ENCODE measurements at regions not wholly inside any gene's neighbourhood (a gene's known extent, or its start where the extent isn't known, plus 50 kb on each side); places are given as distances from the start of the nearest gene placed in this dataset.
"Not testable (repeated sequence)": the region's sequence is repeated elsewhere in the genome, so short reads cannot be mapped to it uniquely, and the experiment has no call there.

- no peak for DNase-seq
Observed at GRCh38 chr18:43341014-43341413, 63.7 kb upstream of the SYT4 start.

- no peak for DNase-seq
Observed at GRCh38 chr18:43350176-43350575, 72.9 kb upstream of the SYT4 start.

GRCh38 chr18:43364535-43364934 is 87.2 kb upstream of the SYT4 start:
- DNase-seq, result no peak

GRCh38 chr18:43367895-43368294 is 90.6 kb upstream of the SYT4 start:
- DNase-seq, result no peak

- DNase-seq, result not testable (repeated sequence)
Observed at GRCh38 chr18:43369311-43369710, 92.0 kb upstream of the SYT4 start.

GRCh38 chr18:43372773-43373172 is 95.5 kb upstream of the SYT4 start:
- no peak for DNase-seq

GRCh38 chr18:43380104-43380672 is 102.9 kb upstream of the SYT4 start:
- DNase-seq, result no peak

GRCh38 chr18:43382641-43383403 is 105.5 kb upstream of the SYT4 start:
- DNase-seq, result no peak

GRCh38 chr18:43389163-43389562 is 111.9 kb upstream of the SYT4 start:
- peak; percentile 38 for DNase-seq

- no peak for DNase-seq
Observed at GRCh38 chr18:43392168-43392567, 114.9 kb upstream of the SYT4 start.

- DNase-seq, result no peak
Observed at GRCh38 chr18:43393174-43393573, 115.9 kb upstream of the SYT4 start.

GRCh38 chr18:43396266-43396665 is 119.0 kb upstream of the SYT4 start:
- peak; percentile 21 for DNase-seq

- DNase-seq, result no peak
Observed at GRCh38 chr18:43398601-43399000, 121.3 kb upstream of the SYT4 start.

- DNase-seq, result no peak
Observed at GRCh38 chr18:43405097-43405496, 127.8 kb upstream of the SYT4 start.

GRCh38 chr18:43414006-43414405 is 136.7 kb upstream of the SYT4 start:
- peak; percentile 17 for DNase-seq

GRCh38 chr18:43420091-43420490 is 142.8 kb upstream of the SYT4 start:
- DNase-seq, result no peak

- DNase-seq, result no peak
Observed at GRCh38 chr18:43420950-43421349, 143.7 kb upstream of the SYT4 start.

GRCh38 chr18:43422518-43422917 is 145.2 kb upstream of the SYT4 start:
- DNase-seq, result no peak

GRCh38 chr18:43435851-43436250 is 158.6 kb upstream of the SYT4 start:
- no peak for DNase-seq

GRCh38 chr18:43442131-43442530 is 164.8 kb upstream of the SYT4 start:
- DNase-seq, result no peak

GRCh38 chr18:43442571-43442970 is 165.3 kb upstream of the SYT4 start:
- DNase-seq, result no peak

- no peak for DNase-seq
Observed at GRCh38 chr18:43465483-43465882, 188.2 kb upstream of the SYT4 start.

- DNase-seq, result no peak
Observed at GRCh38 chr18:43471873-43472272, 194.6 kb upstream of the SYT4 start.

- DNase-seq, result no peak
Observed at GRCh38 chr18:43481069-43481468, 203.8 kb upstream of the SYT4 start.

- DNase-seq, result no peak
Observed at GRCh38 chr18:43482136-43482535, 204.8 kb upstream of the SYT4 start.

Data from NCI-H2227 treated with DMSO at 0.1 percent for 48 hours (cell line).